ENCODE measurements at regions not wholly inside any gene's neighbourhood (a gene's known extent, or its start where the extent isn't known, plus 50 kb on each side); places are given as distances from the start of the nearest gene placed in this dataset.

DNA sequence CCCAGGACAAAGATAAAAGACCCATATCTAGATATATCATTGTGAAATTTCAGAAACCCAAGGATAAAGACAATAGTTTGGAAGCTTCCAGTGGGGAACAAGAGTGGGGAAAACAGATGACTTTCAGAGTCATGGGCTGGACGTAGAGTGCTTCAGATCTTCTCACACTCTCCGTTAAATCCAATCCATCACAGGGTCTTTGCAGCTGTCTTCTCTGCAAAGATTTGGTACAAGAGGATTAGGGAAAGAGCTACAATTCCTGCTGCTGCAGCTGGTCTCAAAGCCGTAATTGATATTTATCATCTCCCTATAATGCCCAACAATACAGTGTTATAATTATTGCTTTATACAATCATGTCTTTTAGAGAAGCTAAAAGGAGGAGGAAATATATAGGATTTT lies 63.4 kb upstream of the CLPB start:
- no peak for DNase-seq (ENCODE audit: low read depth in 1 of 2, low spot score in 1 of 2)
- Histone ChIP-seq H3K27ac (replicated peaks) (no peak overlapping the region), H3K4me3 (replicated peaks; ENCODE audit: insufficient read depth, low read length) (no peak overlapping the region), H3K27me3 (ENCODE audit: insufficient read depth, poor library complexity, severe bottlenecking) (no peaks in the 10 kb centered on the region)
- TF ChIP-seq POLR2AphosphoS5 (IDR thresholded peaks at IDR 0.05; ENCODE audit: low read depth) (no peak), SPI1 (IDR thresholded peaks at IDR 0.05; ENCODE audit: borderline replicate concordance, low read depth) (no peak), GABPA (IDR thresholded peaks at IDR 0.05; ENCODE audit: low read depth) (no peak)
- TF ChIP-seq, protein P1, sequence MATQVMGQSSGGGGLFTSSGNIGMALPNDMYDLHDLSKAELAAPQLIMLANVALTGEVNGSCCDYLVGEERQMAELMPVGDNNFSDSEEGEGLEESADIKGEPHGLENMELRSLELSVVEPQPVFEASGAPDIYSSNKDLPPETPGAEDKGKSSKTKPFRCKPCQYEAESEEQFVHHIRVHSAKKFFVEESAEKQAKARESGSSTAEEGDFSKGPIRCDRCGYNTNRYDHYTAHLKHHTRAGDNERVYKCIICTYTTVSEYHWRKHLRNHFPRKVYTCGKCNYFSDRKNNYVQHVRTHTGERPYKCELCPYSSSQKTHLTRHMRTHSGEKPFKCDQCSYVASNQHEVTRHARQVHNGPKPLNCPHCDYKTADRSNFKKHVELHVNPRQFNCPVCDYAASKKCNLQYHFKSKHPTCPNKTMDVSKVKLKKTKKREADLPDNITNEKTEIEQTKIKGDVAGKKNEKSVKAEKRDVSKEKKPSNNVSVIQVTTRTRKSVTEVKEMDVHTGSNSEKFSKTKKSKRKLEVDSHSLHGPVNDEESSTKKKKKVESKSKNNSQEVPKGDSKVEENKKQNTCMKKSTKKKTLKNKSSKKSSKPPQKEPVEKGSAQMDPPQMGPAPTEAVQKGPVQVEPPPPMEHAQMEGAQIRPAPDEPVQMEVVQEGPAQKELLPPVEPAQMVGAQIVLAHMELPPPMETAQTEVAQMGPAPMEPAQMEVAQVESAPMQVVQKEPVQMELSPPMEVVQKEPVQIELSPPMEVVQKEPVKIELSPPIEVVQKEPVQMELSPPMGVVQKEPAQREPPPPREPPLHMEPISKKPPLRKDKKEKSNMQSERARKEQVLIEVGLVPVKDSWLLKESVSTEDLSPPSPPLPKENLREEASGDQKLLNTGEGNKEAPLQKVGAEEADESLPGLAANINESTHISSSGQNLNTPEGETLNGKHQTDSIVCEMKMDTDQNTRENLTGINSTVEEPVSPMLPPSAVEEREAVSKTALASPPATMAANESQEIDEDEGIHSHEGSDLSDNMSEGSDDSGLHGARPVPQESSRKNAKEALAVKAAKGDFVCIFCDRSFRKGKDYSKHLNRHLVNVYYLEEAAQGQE (IDR thresholded peaks at IDR 0.05; ENCODE audit: insufficient replicate concordance, low read depth) = no peak
- TF ChIP-seq, protein P2, sequence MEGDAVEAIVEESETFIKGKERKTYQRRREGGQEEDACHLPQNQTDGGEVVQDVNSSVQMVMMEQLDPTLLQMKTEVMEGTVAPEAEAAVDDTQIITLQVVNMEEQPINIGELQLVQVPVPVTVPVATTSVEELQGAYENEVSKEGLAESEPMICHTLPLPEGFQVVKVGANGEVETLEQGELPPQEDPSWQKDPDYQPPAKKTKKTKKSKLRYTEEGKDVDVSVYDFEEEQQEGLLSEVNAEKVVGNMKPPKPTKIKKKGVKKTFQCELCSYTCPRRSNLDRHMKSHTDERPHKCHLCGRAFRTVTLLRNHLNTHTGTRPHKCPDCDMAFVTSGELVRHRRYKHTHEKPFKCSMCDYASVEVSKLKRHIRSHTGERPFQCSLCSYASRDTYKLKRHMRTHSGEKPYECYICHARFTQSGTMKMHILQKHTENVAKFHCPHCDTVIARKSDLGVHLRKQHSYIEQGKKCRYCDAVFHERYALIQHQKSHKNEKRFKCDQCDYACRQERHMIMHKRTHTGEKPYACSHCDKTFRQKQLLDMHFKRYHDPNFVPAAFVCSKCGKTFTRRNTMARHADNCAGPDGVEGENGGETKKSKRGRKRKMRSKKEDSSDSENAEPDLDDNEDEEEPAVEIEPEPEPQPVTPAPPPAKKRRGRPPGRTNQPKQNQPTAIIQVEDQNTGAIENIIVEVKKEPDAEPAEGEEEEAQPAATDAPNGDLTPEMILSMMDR (IDR thresholded peaks at IDR 0.05; ENCODE audit: insufficient read depth, low read length) = no peak

DNA sequence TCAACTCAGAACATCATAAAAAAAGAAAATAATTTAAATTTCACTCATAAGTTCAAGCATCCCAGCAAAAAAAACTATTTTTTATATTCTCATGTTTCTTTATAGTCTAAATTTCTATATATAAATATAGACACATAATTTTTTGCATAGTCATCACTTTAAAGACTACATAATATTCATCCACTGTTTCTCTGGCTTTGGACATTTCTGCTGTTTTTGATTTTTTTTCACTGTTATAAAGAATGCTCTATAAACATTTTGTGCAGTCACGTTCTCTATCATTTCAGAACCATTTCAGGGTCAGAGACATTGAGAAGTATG lies 59.7 kb upstream of the CLPB start:
- no peak for DNase-seq (ENCODE audit: low read depth in 1 of 2, low spot score in 1 of 2)
- H3K4me3 ChIP-seq (replicated peaks; ENCODE audit: insufficient read depth, low read length) = no peak overlapping the region
- TF ChIP-seq SPI1 (IDR thresholded peaks at IDR 0.05; ENCODE audit: borderline replicate concordance, low read depth) (no peak), POLR2AphosphoS5 (IDR thresholded peaks at IDR 0.05; ENCODE audit: low read depth) (no peak)
- TF ChIP-seq, protein P2 (IDR thresholded peaks at IDR 0.05; ENCODE audit: insufficient read depth, low read length) = no peak
- no peak overlapping the region for H3K27ac ChIP-seq (replicated peaks)
- no peaks in the 10 kb centered on the region for H3K27me3 ChIP-seq (ENCODE audit: insufficient read depth, poor library complexity, severe bottlenecking)

DNA sequence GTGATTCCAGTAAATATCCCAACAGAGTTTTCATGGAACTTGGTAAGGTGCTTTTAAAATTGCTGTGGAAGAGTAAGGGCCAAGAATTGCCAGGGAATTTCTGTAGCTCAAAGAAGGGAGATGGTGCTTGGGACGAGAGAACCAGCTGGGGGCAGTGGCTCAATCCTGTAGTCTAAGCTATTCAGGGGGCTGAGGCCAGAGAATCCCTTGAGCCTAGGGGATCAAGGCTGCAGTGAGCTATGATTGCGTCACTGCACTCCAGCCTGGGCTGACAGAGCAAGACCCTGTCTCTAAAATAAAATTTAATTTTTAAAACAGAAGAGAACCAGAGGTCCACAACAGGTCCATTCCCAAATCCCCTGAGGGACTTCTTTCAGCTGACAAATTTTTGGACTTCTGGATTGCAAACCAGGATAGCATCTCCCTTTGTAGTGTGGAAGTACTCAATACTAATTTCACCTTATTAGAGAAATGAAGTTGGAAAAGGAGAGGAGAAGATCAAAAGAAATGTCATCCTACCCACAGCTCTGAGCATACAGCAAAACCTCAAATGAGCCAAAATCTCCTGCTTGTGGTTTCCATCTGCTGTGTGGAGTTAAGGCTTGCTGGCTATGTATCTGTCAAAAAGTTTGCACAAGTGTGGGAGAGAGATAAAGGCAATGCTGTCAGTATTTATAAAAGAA lies 59.2 kb upstream of the CLPB start:
- Histone ChIP-seq H3K27me3 (ENCODE audit: insufficient read depth, poor library complexity, severe bottlenecking) (no peaks in the 10 kb centered on the region), H3K27ac (replicated peaks) (no peak overlapping the region), H3K4me3 (replicated peaks; ENCODE audit: insufficient read depth, low read length) (no peak overlapping the region)
- no peak for DNase-seq (ENCODE audit: low read depth in 1 of 2, low spot score in 1 of 2)
- TF ChIP-seq, protein P1 (IDR thresholded peaks at IDR 0.05; ENCODE audit: insufficient replicate concordance, low read depth) = no peak
- TF ChIP-seq SPI1 (IDR thresholded peaks at IDR 0.05; ENCODE audit: borderline replicate concordance, low read depth) (no peak), GABPA (IDR thresholded peaks at IDR 0.05; ENCODE audit: low read depth) (no peak), POLR2AphosphoS5 (IDR thresholded peaks at IDR 0.05; ENCODE audit: low read depth) (no peak)
- TF ChIP-seq, protein P2 (IDR thresholded peaks at IDR 0.05; ENCODE audit: insufficient read depth, low read length) = no peak

DNA sequence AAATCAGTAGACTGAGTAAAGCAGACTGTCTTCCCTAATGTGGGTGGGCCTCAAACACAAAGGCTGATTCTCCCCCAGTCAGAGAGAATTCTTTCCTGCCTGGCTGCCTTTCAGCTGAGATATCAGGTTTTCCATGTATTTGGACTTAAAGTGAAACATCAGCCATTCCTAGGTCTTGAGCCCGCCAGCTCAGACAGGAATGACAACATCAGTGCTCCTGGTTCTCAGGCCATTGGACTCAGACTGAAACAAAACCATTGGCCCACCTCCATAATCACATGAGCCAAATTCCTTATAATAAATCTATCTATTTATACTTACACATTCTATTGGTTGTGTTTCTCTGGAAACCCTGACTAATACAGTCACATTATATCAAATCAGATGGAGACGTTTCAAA lies 56.7 kb upstream of the CLPB start:
- no peak overlapping the region for H3K4me3 ChIP-seq (replicated peaks; ENCODE audit: insufficient read depth, low read length)
- no peak for DNase-seq (ENCODE audit: low read depth in 1 of 2, low spot score in 1 of 2)
- no peak overlapping the region for H3K27ac ChIP-seq (replicated peaks)
- no peaks in the 10 kb centered on the region for H3K27me3 ChIP-seq (ENCODE audit: insufficient read depth, poor library complexity, severe bottlenecking)
- TF ChIP-seq GABPA (IDR thresholded peaks at IDR 0.05; ENCODE audit: low read depth) (no peak), SPI1 (IDR thresholded peaks at IDR 0.05; ENCODE audit: borderline replicate concordance, low read depth) (no peak)
- TF ChIP-seq, protein P2 (IDR thresholded peaks at IDR 0.05; ENCODE audit: insufficient read depth, low read length) = no peak
- TF ChIP-seq, protein P1 (IDR thresholded peaks at IDR 0.05; ENCODE audit: insufficient replicate concordance, low read depth) = no peak
